ENCODE measurements at regions not wholly inside any gene's neighbourhood (a gene's known extent, or its start where the extent isn't known, plus 50 kb on each side); places are given as distances from the start of the nearest gene placed in this dataset.
A peak's percentile ranks its signal among the peaks of the same experiment; 100 is the strongest.
"Not testable (repeated sequence)": the region's sequence is repeated elsewhere in the genome, so short reads cannot be mapped to it uniquely, and the experiment has no call there.

GRCh38 chr3:66644549-66644948 lies 143.7 kb upstream of the LRIG1 start:
- Histone ChIP-seq H4K8ac (ENCODE audit: low read depth, low read length) (no peak overlapping the region), H3K27me3 (ENCODE audit: insufficient read depth, low read length) (no peaks in the 10 kb centered on the region), H3K4me1 (ENCODE audit: control insufficient read depth in 1 of 2, insufficient read depth in 2 of 2, low read length in 2 of 2) (no peaks in the 10 kb centered on the region), H3K27ac (ENCODE audit: low read depth, low read length) (no peak overlapping the region), H3K4ac (ENCODE audit: low read depth, low read length) (no peak overlapping the region), H3K9me3 (ENCODE audit: insufficient read depth, low read depth, low read length) (no peaks in the 10 kb centered on the region), H3K9ac (ENCODE audit: low read length) (no peak overlapping the region), H3K36me3 (ENCODE audit: control insufficient read depth in 1 of 2, insufficient read depth in 2 of 2, low read length in 2 of 2) (no peaks in the 10 kb centered on the region), H3K23ac (ENCODE audit: low read length) (no peak overlapping the region), H2BK120ac (ENCODE audit: insufficient read depth, low read length, poor library complexity) (no peak overlapping the region), H2AFZ (ENCODE audit: insufficient read depth, low read length, poor library complexity) (no peak overlapping the region), H2BK12ac (ENCODE audit: low read length) (no peak overlapping the region), H3K18ac (ENCODE audit: low read length) (no peak overlapping the region), H2BK5ac (ENCODE audit: low read depth, low read length, poor library complexity) (no peak overlapping the region), H3K79me2 (ENCODE audit: control insufficient read depth, insufficient read depth, low read length, poor library complexity) (no peaks in the 10 kb centered on the region), H3K14ac (ENCODE audit: low read length) (no peak overlapping the region), H4K12ac (ENCODE audit: low read depth, low read length) (no peak overlapping the region), H2AK5ac (ENCODE audit: low read length) (no peak overlapping the region), H3K4me3 (ENCODE audit: low read depth, low read length) (no peak overlapping the region), H3K4me2 (ENCODE audit: low read length) (no peak overlapping the region), H3K79me1 (ENCODE audit: low read length) (no peaks in the 10 kb centered on the region), H4K91ac (ENCODE audit: low read depth, low read length) (no peak overlapping the region)
- no peak for DNase-seq

- Histone ChIP-seq H2BK12ac (ENCODE audit: low read length) (no peak overlapping the region), H3K4me2 (ENCODE audit: low read length) (no peak overlapping the region), H2AFZ (ENCODE audit: insufficient read depth, low read length, poor library complexity) (no peak overlapping the region), H4K91ac (ENCODE audit: low read depth, low read length) (no peak overlapping the region), H3K23ac (ENCODE audit: low read length) (no peak overlapping the region), H3K9me3 (ENCODE audit: insufficient read depth, low read depth, low read length) (peaks cover 2% of the 10 kb centered on the region), H3K4me1 (ENCODE audit: control insufficient read depth in 1 of 2, insufficient read depth in 2 of 2, low read length in 2 of 2) (no peaks in the 10 kb centered on the region), H4K12ac (ENCODE audit: low read depth, low read length) (no peak overlapping the region), H2BK120ac (ENCODE audit: insufficient read depth, low read length, poor library complexity) (no peak overlapping the region), H3K79me1 (ENCODE audit: low read length) (no peaks in the 10 kb centered on the region), H4K8ac (ENCODE audit: low read depth, low read length) (no peak overlapping the region), H3K27me3 (ENCODE audit: insufficient read depth, low read length) (no peaks in the 10 kb centered on the region), H3K18ac (ENCODE audit: low read length) (no peak overlapping the region), H3K9ac (ENCODE audit: low read length) (no peak overlapping the region), H3K4me3 (ENCODE audit: low read depth, low read length) (no peak overlapping the region), H3K27ac (ENCODE audit: low read depth, low read length) (no peak overlapping the region), H3K36me3 (ENCODE audit: control insufficient read depth in 1 of 2, insufficient read depth in 2 of 2, low read length in 2 of 2) (no peaks in the 10 kb centered on the region), H3K79me2 (ENCODE audit: control insufficient read depth, insufficient read depth, low read length, poor library complexity) (no peaks in the 10 kb centered on the region), H3K4ac (ENCODE audit: low read depth, low read length) (no peak overlapping the region), H3K14ac (ENCODE audit: low read length) (no peak overlapping the region), H2AK5ac (ENCODE audit: low read length) (no peak overlapping the region), H2BK5ac (ENCODE audit: low read depth, low read length, poor library complexity) (no peak overlapping the region)
- WGBS (ENCODE audit: extremely low coverage, insufficient coverage, insufficient read length) = no CpG with 5 or more reads among the region's 1 CpG
- DNase-seq = peak in 1 of 2 donors; percentile 7
These were observed 148.2 kb upstream of the LRIG1 start for GRCh38 chr3:66648975-66649374.

GRCh38 chr3:66651520-66651919 lies 150.7 kb upstream of the LRIG1 start:
- not testable (repeated sequence) for H3K27me3 ChIP-seq (ENCODE audit: insufficient read depth, low read length); H4K8ac ChIP-seq (ENCODE audit: low read depth, low read length); H2BK12ac ChIP-seq (ENCODE audit: low read length); H4K12ac ChIP-seq (ENCODE audit: low read depth, low read length); H3K27ac ChIP-seq (ENCODE audit: low read depth, low read length); H3K4me3 ChIP-seq (ENCODE audit: low read depth, low read length); H3K4me2 ChIP-seq (ENCODE audit: low read length); H3K14ac ChIP-seq (ENCODE audit: low read length); H3K4ac ChIP-seq (ENCODE audit: low read depth, low read length); DNase-seq; H3K79me1 ChIP-seq (ENCODE audit: low read length); H3K4me1 ChIP-seq (ENCODE audit: control insufficient read depth in 1 of 2, insufficient read depth in 2 of 2, low read length in 2 of 2); H2AK5ac ChIP-seq (ENCODE audit: low read length); H3K36me3 ChIP-seq (ENCODE audit: control insufficient read depth in 1 of 2, insufficient read depth in 2 of 2, low read length in 2 of 2); H3K9me3 ChIP-seq (ENCODE audit: insufficient read depth, low read depth, low read length); H2BK120ac ChIP-seq (ENCODE audit: insufficient read depth, low read length, poor library complexity); H2BK5ac ChIP-seq (ENCODE audit: low read depth, low read length, poor library complexity); H4K91ac ChIP-seq (ENCODE audit: low read depth, low read length); H3K79me2 ChIP-seq (ENCODE audit: control insufficient read depth, insufficient read depth, low read length, poor library complexity); H3K23ac ChIP-seq (ENCODE audit: low read length); H3K9ac ChIP-seq (ENCODE audit: low read length); H2AFZ ChIP-seq (ENCODE audit: insufficient read depth, low read length, poor library complexity); H3K18ac ChIP-seq (ENCODE audit: low read length)
- WGBS (ENCODE audit: extremely low coverage, insufficient coverage, insufficient read length) = no CpG with 5 or more reads among the region's 29 CpGs

GRCh38 chr3:66652100-66652499 lies 151.3 kb upstream of the LRIG1 start:
- H2BK120ac ChIP-seq (ENCODE audit: insufficient read depth, low read length, poor library complexity); H2BK12ac ChIP-seq (ENCODE audit: low read length); H3K14ac ChIP-seq (ENCODE audit: low read length); H3K9me3 ChIP-seq (ENCODE audit: insufficient read depth, low read depth, low read length); H3K79me2 ChIP-seq (ENCODE audit: control insufficient read depth, insufficient read depth, low read length, poor library complexity); H3K18ac ChIP-seq (ENCODE audit: low read length); H4K12ac ChIP-seq (ENCODE audit: low read depth, low read length); H3K4me2 ChIP-seq (ENCODE audit: low read length); H3K36me3 ChIP-seq (ENCODE audit: control insufficient read depth in 1 of 2, insufficient read depth in 2 of 2, low read length in 2 of 2); H3K23ac ChIP-seq (ENCODE audit: low read length); H3K9ac ChIP-seq (ENCODE audit: low read length); H3K4me3 ChIP-seq (ENCODE audit: low read depth, low read length); DNase-seq; H2AFZ ChIP-seq (ENCODE audit: insufficient read depth, low read length, poor library complexity); H3K4ac ChIP-seq (ENCODE audit: low read depth, low read length); H4K91ac ChIP-seq (ENCODE audit: low read depth, low read length); H2BK5ac ChIP-seq (ENCODE audit: low read depth, low read length, poor library complexity); H3K4me1 ChIP-seq (ENCODE audit: control insufficient read depth in 1 of 2, insufficient read depth in 2 of 2, low read length in 2 of 2); H3K27ac ChIP-seq (ENCODE audit: low read depth, low read length); H2AK5ac ChIP-seq (ENCODE audit: low read length); H3K27me3 ChIP-seq (ENCODE audit: insufficient read depth, low read length); H3K79me1 ChIP-seq (ENCODE audit: low read length); H4K8ac ChIP-seq (ENCODE audit: low read depth, low read length): not testable (repeated sequence)
- WGBS (ENCODE audit: extremely low coverage, insufficient coverage, insufficient read length) = no CpG with 5 or more reads among the region's 4 CpGs

DNA sequence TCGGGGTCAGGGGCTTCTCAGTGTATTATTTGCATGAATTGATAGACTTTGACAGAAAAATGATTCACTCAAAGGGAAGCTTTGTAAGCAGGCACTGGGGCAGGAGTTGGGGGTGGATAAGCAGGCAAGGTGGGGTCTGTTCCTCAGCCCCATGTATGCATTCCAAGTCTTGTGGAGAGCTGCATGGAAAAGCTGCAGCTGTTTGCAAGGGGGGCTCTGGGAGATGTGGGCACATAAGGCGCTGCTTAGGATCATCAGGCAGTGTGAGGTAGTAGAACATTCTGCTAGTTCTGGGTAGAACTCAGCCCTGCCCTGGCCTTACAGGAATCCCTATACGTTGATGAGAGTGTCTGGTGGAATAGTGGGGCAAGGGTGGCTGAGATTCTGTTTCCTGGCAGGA lies 154.2 kb upstream of the LRIG1 start:
- no peak overlapping the region for H3K27ac ChIP-seq (ENCODE audit: low read depth, low read length)
- no peak overlapping the region for H2AFZ ChIP-seq (ENCODE audit: insufficient read depth, low read length, poor library complexity)
- H3K18ac ChIP-seq (ENCODE audit: low read length) = no peak overlapping the region
- H3K4me2 ChIP-seq (ENCODE audit: low read length) = no peak overlapping the region
- H2AK5ac ChIP-seq (ENCODE audit: low read length) = no peak overlapping the region
- no peak overlapping the region for H2BK5ac ChIP-seq (ENCODE audit: low read depth, low read length, poor library complexity)
- H4K12ac ChIP-seq (ENCODE audit: low read depth, low read length) = no peak overlapping the region
- no peaks in the 10 kb centered on the region for H3K4me1 ChIP-seq (ENCODE audit: control insufficient read depth in 1 of 2, insufficient read depth in 2 of 2, low read length in 2 of 2)
- no peak for DNase-seq
- H3K4me3 ChIP-seq (ENCODE audit: low read depth, low read length) = no peak overlapping the region
- no peak overlapping the region for H2BK120ac ChIP-seq (ENCODE audit: insufficient read depth, low read length, poor library complexity)
- H2BK12ac ChIP-seq (ENCODE audit: low read length) = no peak overlapping the region
- H4K8ac ChIP-seq (ENCODE audit: low read depth, low read length) = no peak overlapping the region
- H3K4ac ChIP-seq (ENCODE audit: low read depth, low read length) = no peak overlapping the region
- H3K9me3 ChIP-seq (ENCODE audit: insufficient read depth, low read depth, low read length) = peaks cover 2% of the 10 kb centered on the region
- H3K23ac ChIP-seq (ENCODE audit: low read length) = no peak overlapping the region
- H4K91ac ChIP-seq (ENCODE audit: low read depth, low read length) = no peak overlapping the region
- no peak overlapping the region for H3K14ac ChIP-seq (ENCODE audit: low read length)
- no peaks in the 10 kb centered on the region for H3K79me2 ChIP-seq (ENCODE audit: control insufficient read depth, insufficient read depth, low read length, poor library complexity)
- H3K79me1 ChIP-seq (ENCODE audit: low read length) = no peaks in the 10 kb centered on the region
- WGBS (ENCODE audit: extremely low coverage, insufficient coverage, insufficient read length) = no CpG with 5 or more reads among the region's 3 CpGs
- no peaks in the 10 kb centered on the region for H3K27me3 ChIP-seq (ENCODE audit: insufficient read depth, low read length)
- no peak overlapping the region for H3K9ac ChIP-seq (ENCODE audit: low read length)
- no peaks in the 10 kb centered on the region for H3K36me3 ChIP-seq (ENCODE audit: control insufficient read depth in 1 of 2, insufficient read depth in 2 of 2, low read length in 2 of 2)
